Upper lobe of right lung (tissue), 1 donor: ENCODE measurements at regions not wholly inside any gene's neighbourhood (a gene's known extent, or its start where the extent isn't known, plus 50 kb on each side); places are given as distances from the start of the nearest gene placed in this dataset.

ENCODE experiments used
- ATAC-seq: fragments of 200-7000 bp; cut with Tn5 transposase; one replicate; pipeline ENCODE4 v1.9.1; 2020; ENCODE audit warnings: mild to moderate bottlenecking, moderate library complexity
- DNase-seq: peaks from one replicate; pipeline ENCODE4 v3.0.0-alpha.2; 2020
- H3K27ac ChIP-seq: fragments of 200-600 bp; one replicate; pipeline ENCODE4 v1.8.0; 2022
- H3K27me3 ChIP-seq: fragments of 200-600 bp; one replicate; pipeline ENCODE4 v1.8.0; 2022; ENCODE audit warnings: mild to moderate bottlenecking
- H3K36me3 ChIP-seq: fragments of 200-600 bp; one replicate; pipeline ENCODE4 v1.8.0; 2022
- H3K4me1 ChIP-seq: fragments of 200-600 bp; one replicate; pipeline ENCODE4 v1.8.0; 2022
- H3K4me3 ChIP-seq: fragments of 200-600 bp; one replicate; pipeline ENCODE4 v1.8.0; 2022; ENCODE audit warnings: mild to moderate bottlenecking
- H3K9me3 ChIP-seq: fragments of 200-600 bp; one replicate; pipeline ENCODE4 v1.8.0; 2022
- intact Hi-C: fragments of 100-400 bp; cut with DNase I; formaldehyde crosslinking; loops from one replicate; pipeline ENCODE4 v1.11.0; 2022
- TF ChIP-seq, protein P1 (sequence below): fragments of 200-600 bp; IDR thresholded peaks from one replicate; pipeline ENCODE4 v1.8.0; 2022; ENCODE audit warnings: antibody characterized with exemption
- donor health status: DM: no; HTN: yes; CAD: no; lungs with severe emphysema.

DNA sequence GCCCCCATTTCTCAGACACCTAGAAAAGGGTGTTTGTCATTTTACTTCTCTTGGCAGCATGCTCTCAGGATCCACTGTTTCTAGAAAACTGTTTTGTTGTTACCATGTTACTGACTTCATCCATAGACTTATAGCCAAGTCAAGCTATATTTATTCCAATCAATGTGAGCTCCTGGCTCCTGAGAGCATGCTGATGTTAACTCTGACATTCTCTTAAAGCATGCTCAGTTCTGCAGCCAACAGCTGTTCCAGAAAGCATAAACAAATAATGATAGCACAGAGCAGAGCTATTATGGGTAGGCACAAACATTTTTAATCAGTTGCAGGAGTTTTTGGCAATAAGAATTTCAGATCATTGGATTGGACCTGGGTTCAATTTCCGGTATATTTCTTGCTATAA lies 92.4 kb upstream of the CEP85L start:
- intact Hi-C loops = no loop called here
- no peak overlapping the region for H3K4me3 ChIP-seq
- ATAC-seq = no peak

DNA sequence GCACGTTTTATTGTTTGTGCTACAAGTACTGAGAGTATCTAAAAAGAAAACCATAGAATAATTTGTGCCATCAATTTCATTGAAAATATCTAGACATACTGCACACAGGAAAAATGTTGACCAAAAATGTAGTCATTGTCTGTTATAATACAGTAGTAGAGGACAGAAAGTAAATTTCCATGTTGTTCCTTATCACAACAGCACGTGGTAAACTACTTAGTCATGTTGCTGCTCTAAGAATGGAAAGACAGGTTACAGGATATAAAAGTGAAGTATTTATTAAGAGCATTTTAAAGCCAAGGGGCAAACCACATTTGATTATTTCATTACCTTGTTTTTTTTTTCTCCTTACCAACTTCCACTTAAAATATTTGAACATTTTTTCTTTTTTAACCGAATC lies 89.0 kb upstream of the CEP85L start:
- DNase-seq (no peak), ATAC-seq (no peak)
- no peak overlapping the region for H3K4me3 ChIP-seq
- intact Hi-C loops = no loop called here
- H3K4me1 ChIP-seq = no peaks in the 10 kb centered on the region
- no peaks in the 10 kb centered on the region for H3K9me3 ChIP-seq
- H3K27ac ChIP-seq = no peak overlapping the region
- TF ChIP-seq, protein P1, sequence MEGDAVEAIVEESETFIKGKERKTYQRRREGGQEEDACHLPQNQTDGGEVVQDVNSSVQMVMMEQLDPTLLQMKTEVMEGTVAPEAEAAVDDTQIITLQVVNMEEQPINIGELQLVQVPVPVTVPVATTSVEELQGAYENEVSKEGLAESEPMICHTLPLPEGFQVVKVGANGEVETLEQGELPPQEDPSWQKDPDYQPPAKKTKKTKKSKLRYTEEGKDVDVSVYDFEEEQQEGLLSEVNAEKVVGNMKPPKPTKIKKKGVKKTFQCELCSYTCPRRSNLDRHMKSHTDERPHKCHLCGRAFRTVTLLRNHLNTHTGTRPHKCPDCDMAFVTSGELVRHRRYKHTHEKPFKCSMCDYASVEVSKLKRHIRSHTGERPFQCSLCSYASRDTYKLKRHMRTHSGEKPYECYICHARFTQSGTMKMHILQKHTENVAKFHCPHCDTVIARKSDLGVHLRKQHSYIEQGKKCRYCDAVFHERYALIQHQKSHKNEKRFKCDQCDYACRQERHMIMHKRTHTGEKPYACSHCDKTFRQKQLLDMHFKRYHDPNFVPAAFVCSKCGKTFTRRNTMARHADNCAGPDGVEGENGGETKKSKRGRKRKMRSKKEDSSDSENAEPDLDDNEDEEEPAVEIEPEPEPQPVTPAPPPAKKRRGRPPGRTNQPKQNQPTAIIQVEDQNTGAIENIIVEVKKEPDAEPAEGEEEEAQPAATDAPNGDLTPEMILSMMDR = no peak
- no peaks in the 10 kb centered on the region for H3K36me3 ChIP-seq
- H3K27me3 ChIP-seq = no peaks in the 10 kb centered on the region

More for the DNA sequence above, 92.4 kb upstream of the CEP85L start:
- Histone ChIP-seq H3K4me1 (peaks cover 8% of the 10 kb centered on the region), H3K9me3 (no peaks in the 10 kb centered on the region), H3K27me3 (no peaks in the 10 kb centered on the region), H3K36me3 (no peaks in the 10 kb centered on the region), H3K27ac (no peak overlapping the region)
- DNase-seq = no peak
- TF ChIP-seq, protein P1 = no peak

DNA sequence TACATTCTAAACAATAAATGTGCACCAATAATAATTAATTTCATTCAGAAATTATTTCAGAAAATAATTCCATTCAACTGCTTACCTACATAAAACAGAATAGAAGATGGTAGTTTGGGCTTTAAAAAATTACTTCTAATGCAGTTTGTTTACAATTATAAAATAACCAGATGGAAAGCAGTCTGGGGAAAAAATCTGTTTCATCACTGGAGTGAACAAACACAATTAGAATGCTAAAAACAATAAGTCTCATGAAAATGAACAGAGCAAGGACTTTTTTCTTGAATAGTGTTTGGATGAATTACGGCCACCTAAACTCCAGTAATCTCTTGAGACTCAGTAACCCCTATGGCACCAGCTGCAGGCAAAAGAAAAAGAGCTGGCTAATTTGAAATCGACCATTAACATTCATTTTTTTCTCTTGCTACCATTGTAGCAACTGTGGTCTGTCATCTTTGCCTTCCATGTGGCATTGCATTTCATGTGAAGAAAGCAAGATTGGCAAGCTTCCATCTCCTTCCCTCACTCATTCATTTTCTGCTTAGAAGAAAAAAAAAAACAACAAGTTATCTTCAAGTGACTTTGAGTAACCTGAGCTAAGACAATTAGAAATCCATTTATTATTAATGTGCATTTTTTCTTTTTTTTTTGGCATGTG lies 88.4 kb upstream of the CEP85L start:
- Histone ChIP-seq H3K27ac (no peak overlapping the region), H3K27me3 (no peaks in the 10 kb centered on the region), H3K4me3 (no peak overlapping the region), H3K9me3 (no peaks in the 10 kb centered on the region), H3K4me1 (no peaks in the 10 kb centered on the region), H3K36me3 (no peaks in the 10 kb centered on the region)
- intact Hi-C loops = no loop called here
- DNase-seq (no peak), ATAC-seq (no peak)
- TF ChIP-seq, protein P1 = no peak

DNA sequence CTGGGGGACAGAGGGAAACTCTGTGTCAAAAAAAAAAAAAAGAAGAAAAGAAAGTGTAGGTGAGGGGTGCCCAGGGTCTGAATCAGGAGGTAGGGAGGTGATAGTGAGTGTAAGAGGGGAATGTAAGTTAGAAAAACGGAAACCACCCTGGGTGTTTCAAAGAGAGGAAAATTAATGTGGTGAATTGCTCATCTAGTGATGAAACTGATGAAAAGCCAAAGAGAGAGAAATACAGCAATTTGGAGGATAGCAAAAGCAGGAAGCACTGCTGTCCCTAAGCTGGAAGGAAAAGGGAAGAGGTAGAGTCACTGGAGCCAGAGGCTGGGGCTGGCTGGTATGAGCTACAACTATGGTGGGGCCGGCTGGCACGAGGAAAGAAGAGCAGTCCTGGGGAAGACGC lies 85.0 kb upstream of the CEP85L start:
- Histone ChIP-seq H3K36me3 (no peaks in the 10 kb centered on the region), H3K4me1 (no peaks in the 10 kb centered on the region), H3K4me3 (no peak overlapping the region), H3K27me3 (no peaks in the 10 kb centered on the region), H3K27ac (no peak overlapping the region), H3K9me3 (no peaks in the 10 kb centered on the region)
- TF ChIP-seq, protein P1 = no peak
- ATAC-seq = no peak
- intact Hi-C loops = no loop called here
- no peak for DNase-seq

DNA sequence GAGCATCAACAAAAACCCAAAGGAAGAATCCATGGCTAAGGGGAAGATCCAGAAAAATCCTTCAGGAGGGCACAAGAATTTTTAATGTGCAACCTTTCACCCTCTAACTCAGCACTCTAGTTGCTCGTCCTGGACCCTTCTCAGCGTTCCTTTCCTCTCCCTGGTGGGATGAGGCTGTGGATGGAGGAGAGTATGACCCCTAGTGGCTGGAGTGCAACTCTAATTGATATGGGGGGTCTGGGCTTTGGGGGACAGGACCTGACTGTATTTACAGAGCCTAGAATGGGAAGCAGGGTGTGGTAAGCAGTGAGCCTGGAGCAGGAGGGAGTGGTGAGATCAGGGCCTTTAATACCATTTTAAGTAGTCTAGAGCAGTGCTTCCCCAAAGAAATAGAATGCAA lies 83.9 kb upstream of the CEP85L start:
- no peak for DNase-seq
- Histone ChIP-seq H3K4me1 (no peaks in the 10 kb centered on the region), H3K9me3 (no peaks in the 10 kb centered on the region), H3K36me3 (no peaks in the 10 kb centered on the region), H3K4me3 (no peak overlapping the region), H3K27ac (no peak overlapping the region), H3K27me3 (no peaks in the 10 kb centered on the region)
- peak; percentile 60 for ATAC-seq
- TF ChIP-seq, protein P1 = peak; percentile 37
- intact Hi-C loops = no loop called here

DNA sequence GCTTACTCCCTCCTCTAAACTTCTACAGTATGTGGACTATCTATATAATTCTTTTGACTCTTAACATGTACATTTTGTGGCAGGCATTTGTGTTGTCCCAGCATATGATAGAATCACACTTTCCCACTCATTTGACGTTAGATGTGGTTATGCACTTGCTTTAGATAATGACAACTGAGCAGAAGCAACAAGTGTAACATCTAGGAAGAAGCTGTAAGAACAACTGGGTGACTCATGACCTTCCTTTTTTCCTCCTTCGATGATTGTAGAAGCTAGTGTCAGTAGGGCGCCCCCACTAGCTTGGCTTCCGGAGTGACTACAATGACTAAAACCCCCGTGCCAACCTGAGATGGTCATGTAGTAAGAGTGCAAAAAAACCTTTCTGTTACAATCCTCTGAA lies 74.6 kb upstream of the CEP85L start:
- no peaks in the 10 kb centered on the region for H3K27me3 ChIP-seq
- H3K9me3 ChIP-seq = no peaks in the 10 kb centered on the region
- ATAC-seq (peak; percentile 39), DNase-seq (no peak)
- H3K4me3 ChIP-seq = no peak overlapping the region
- TF ChIP-seq, protein P1 = no peak
- H3K27ac ChIP-seq = no peak overlapping the region
- intact Hi-C loops = no loop called here
- H3K4me1 ChIP-seq = no peaks in the 10 kb centered on the region
- no peaks in the 10 kb centered on the region for H3K36me3 ChIP-seq
